Kidney epithelial cell (primary cell): ENCODE measurements at regions not wholly inside any gene's neighbourhood (a gene's known extent, or its start where the extent isn't known, plus 50 kb on each side); places are given as distances from the start of the nearest gene placed in this dataset.

ENCODE experiments used
- DNase-seq: peaks from one replicate; pipeline ENCODE4 v3.0.0-alpha.2; 2010; ENCODE audit warnings: low read depth
- H3K27me3 ChIP-seq: 2 replicates; pipeline ENCODE4 v1.6.0; 2011; ENCODE audit warnings: low read length; ENCODE audit not compliant: control insufficient read depth, insufficient read depth
- H3K36me3 ChIP-seq: 2 replicates; pipeline ENCODE4 v1.5.1; 2011; ENCODE audit warnings: low read length; ENCODE audit not compliant: control insufficient read depth, insufficient read depth
- H3K4me3 ChIP-seq: 2 replicates; pipeline ENCODE4 v1.5.1; 2011; ENCODE audit warnings: low read depth, mild to moderate bottlenecking, control low read depth, low read length
- CTCF ChIP-seq: IDR thresholded peaks from 2 replicates; pipeline ENCODE4 v1.5.1; 2011; ENCODE audit warnings: mild to moderate bottlenecking, moderate library complexity, low read length, control low read depth, inconsistent platforms; ENCODE audit not compliant: insufficient read depth, poor library complexity, severe bottlenecking

DNA sequence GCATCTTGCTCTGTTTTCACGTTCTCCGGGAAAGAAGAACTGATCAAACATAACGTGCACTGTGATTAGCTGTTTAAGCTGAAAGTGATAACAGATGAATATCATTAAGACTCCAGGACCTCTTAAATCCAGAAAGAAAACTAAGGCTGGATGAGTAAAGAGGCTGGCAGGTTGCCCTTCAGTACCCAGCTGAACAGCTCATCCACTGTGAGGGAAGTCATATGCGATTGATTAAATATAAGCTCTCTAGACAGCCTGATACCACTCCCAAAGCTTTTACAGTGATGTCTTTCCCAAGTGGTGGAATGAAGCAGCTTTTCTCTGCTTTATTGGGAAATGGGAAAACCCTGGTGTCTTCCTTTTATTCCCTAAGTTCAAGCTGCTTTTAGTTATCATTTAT is 116.9 kb downstream of the EFNB2 start:
- Histone ChIP-seq H3K27me3 (no peaks in the 10 kb centered on the region), H3K36me3 (no peaks in the 10 kb centered on the region), H3K4me3 (no peak overlapping the region)
- no peak for DNase-seq
- TF ChIP-seq CTCF, result no peak

DNA sequence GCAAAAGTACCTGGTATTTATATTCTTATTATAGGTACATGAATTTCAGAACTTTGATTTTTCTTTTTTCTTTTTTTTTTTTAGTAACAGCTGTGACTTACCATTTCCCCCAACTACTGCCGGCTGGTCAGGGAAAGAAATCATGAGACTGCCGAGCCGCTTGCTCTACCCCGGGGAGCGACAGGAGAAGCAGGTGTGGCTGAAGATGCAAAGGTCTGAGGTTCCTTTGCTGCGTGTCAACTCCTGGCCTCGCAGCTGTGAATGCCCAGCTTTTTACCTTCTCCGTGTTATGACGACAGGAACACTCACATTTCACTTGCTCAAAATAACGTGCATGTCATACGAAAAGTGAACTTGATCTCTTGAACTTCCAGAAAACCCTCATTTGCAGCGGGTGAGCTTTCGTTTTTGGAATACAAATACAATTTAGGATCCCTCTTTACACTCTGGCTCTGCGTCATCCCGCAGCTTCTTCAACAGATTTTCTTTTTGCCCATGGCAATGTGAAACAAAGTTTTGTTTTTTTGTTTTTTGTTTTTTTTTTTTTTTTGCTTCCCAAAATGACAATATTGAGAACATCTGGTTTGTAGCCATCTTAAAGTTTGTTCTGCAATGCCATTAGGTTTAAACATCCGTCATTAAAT is 117.9 kb downstream of the EFNB2 start:
- no peaks in the 10 kb centered on the region for H3K27me3 ChIP-seq
- DNase-seq, result no peak
- no peaks in the 10 kb centered on the region for H3K36me3 ChIP-seq
- no peak for TF ChIP-seq CTCF
- H3K4me3 ChIP-seq, result no peak overlapping the region

DNA sequence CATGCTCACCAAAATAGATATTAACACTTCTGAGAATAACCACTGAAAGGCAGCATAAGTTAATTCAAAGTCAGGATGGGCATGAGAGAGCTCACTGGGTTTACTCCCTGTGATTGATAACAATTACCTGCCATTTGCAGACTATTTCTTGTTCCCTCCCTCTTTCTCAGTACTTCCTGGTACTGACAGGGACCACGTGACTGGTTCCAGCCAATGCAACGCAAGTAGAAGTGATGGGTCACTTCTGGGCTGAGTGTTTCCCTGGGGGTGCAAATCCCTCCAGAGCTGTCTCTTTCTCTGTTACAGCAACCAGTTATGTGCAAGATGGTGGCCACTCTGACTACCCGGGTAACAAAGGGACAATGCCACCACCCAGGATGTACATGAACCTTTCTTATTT is 118.8 kb downstream of the EFNB2 start:
- no peak for TF ChIP-seq CTCF
- Histone ChIP-seq H3K4me3 (no peak overlapping the region), H3K36me3 (no peaks in the 10 kb centered on the region), H3K27me3 (no peaks in the 10 kb centered on the region)
- DNase-seq, result no peak

DNA sequence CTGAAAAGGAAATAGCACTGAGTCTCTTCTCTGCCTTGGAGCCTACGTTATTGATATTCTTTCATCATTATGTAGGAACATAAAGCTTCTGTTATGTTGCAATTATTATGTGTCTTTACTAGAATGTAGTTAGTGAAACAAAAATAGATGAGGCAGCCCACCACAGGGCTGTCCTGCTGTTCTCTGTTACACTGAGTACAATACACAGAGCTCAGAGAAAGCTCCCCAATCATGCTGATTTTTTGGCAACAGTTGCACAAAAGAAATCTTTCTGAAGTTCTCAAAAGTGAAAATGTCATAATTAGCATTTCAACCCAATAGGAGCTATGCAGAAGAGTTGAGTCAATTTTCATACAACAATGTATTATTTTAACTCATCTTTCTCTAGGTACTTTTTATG is 119.5 kb downstream of the EFNB2 start:
- Histone ChIP-seq H3K4me3 (no peak overlapping the region), H3K27me3 (no peaks in the 10 kb centered on the region), H3K36me3 (no peaks in the 10 kb centered on the region)
- DNase-seq, result no peak
- no peak for TF ChIP-seq CTCF

- no peak for TF ChIP-seq CTCF
- no peak for DNase-seq
- Histone ChIP-seq H3K4me3 (no peak overlapping the region), H3K27me3 (no peaks in the 10 kb centered on the region), H3K36me3 (no peaks in the 10 kb centered on the region)
Observed at GRCh38 chr13:106415442-106415841, 120.0 kb downstream of the EFNB2 start.

DNA sequence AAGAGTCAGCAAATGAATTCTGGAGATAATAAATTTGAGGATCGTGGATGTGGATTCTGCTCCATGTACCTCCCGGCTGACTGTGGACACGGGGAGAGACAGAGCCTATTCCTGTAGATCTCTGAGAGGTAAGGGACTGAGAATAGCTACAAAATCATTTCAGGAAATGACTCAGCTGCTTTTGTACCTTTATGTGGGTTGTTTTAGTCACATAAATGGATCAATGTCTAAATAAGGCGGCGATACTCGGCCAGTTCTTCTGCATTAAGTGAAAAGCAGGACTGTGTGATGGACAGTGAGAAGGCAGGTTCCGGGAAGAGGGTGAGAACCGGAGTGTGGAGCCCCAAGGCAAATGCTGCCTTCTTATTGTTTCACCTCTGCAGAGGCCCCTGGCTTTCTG is 128.1 kb downstream of the EFNB2 start:
- TF ChIP-seq CTCF, result no peak
- DNase-seq, result no peak
- no peaks in the 10 kb centered on the region for H3K27me3 ChIP-seq
- no peaks in the 10 kb centered on the region for H3K36me3 ChIP-seq
- H3K4me3 ChIP-seq, result no peak overlapping the region
